ENCODE measurements at regions not wholly inside any gene's neighbourhood (a gene's known extent, or its start where the extent isn't known, plus 50 kb on each side); places are given as distances from the start of the nearest gene placed in this dataset.

DNA sequence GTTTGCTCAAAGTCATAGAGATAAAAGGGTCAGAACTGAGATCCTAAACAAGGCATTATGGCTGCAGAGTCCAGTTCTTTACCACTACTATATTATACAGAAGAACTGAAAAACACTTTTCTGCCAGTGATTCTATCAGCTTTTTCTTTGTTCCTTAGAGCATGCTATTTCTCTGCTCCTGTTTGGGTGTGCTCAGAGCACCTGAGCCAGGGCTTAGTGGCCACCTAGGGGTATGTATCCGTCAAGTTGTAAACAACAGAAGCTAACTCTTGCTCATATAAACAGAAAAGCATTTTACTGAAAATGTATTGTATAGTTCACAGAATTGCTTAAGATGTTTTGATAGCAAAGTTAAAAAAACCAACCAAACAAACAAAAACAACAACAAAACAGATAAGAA is 470.8 kb downstream of the SLC16A7 start:
- Histone ChIP-seq H3K4me1 (ENCODE audit: control insufficient read depth in 4 of 4, insufficient read depth in 4 of 4, low read length in 3 of 4) (no peaks in the 10 kb centered on the region), H3K4me3 (ENCODE audit: low read depth in 1 of 3, low read length in 3 of 3) (no peak overlapping the region), H3K9me3 (ENCODE audit: control insufficient read depth in 4 of 4, low read length in 3 of 4) (no peaks in the 10 kb centered on the region), H3K9ac (ENCODE audit: low read depth in 1 of 2, low read length in 2 of 2) (no peak overlapping the region), H3K27me3 (ENCODE audit: control insufficient read depth in 4 of 4, insufficient read depth in 4 of 4, low read length in 3 of 4) (no peaks in the 10 kb centered on the region), H3K36me3 (ENCODE audit: control insufficient read depth in 4 of 4, insufficient read depth in 3 of 4, low read depth in 1 of 4, low read length in 3 of 4) (no peaks in the 10 kb centered on the region), H3K27ac (ENCODE audit: low read depth in 1 of 2, low read length in 2 of 2) (no peak overlapping the region)
- no peak for TF ChIP-seq EGR1 (IDR thresholded peaks at IDR 0.05; ENCODE audit: low read depth in 2 of 2)
- TF ChIP-seq FOXA2 (IDR thresholded peaks at IDR 0.05): no peak
- TF ChIP-seq RXRA (IDR thresholded peaks at IDR 0.05): no peak
- TF ChIP-seq, protein P1, sequence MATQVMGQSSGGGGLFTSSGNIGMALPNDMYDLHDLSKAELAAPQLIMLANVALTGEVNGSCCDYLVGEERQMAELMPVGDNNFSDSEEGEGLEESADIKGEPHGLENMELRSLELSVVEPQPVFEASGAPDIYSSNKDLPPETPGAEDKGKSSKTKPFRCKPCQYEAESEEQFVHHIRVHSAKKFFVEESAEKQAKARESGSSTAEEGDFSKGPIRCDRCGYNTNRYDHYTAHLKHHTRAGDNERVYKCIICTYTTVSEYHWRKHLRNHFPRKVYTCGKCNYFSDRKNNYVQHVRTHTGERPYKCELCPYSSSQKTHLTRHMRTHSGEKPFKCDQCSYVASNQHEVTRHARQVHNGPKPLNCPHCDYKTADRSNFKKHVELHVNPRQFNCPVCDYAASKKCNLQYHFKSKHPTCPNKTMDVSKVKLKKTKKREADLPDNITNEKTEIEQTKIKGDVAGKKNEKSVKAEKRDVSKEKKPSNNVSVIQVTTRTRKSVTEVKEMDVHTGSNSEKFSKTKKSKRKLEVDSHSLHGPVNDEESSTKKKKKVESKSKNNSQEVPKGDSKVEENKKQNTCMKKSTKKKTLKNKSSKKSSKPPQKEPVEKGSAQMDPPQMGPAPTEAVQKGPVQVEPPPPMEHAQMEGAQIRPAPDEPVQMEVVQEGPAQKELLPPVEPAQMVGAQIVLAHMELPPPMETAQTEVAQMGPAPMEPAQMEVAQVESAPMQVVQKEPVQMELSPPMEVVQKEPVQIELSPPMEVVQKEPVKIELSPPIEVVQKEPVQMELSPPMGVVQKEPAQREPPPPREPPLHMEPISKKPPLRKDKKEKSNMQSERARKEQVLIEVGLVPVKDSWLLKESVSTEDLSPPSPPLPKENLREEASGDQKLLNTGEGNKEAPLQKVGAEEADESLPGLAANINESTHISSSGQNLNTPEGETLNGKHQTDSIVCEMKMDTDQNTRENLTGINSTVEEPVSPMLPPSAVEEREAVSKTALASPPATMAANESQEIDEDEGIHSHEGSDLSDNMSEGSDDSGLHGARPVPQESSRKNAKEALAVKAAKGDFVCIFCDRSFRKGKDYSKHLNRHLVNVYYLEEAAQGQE (IDR thresholded peaks at IDR 0.05): no peak
- no peak for TF ChIP-seq GABPA (IDR thresholded peaks at IDR 0.05 in 1 of 2, conservative IDR thresholded peaks at IDR 0.05 in 1 of 2)
- 62% methylated on average over 1 of the region's 1 CpG for WGBS
- DNase-seq (ENCODE audit: low spot score): no peak

DNA sequence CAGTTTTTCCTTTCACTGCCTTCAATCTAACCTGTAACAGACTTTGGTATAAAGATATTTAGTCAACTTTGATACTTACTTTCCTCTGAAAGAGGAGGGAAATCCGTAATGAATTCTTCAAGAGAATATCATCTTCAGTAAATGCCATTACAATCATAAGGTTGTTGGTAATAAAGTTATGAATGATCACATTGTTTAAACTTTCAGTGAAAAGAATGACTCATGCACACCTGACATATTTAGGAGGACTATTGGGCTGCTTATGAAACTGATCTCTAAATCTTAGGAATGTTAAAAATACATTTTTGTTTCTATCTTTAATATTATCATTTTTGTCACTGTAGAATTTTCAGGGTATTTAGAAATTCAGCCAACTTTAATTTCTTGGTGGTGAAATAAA is 474.7 kb downstream of the SLC16A7 start:
- Histone ChIP-seq H3K9me3 (ENCODE audit: control insufficient read depth in 4 of 4, low read length in 3 of 4) (no peaks in the 10 kb centered on the region), H3K27me3 (ENCODE audit: control insufficient read depth in 4 of 4, insufficient read depth in 4 of 4, low read length in 3 of 4) (no peaks in the 10 kb centered on the region), H3K36me3 (ENCODE audit: control insufficient read depth in 4 of 4, insufficient read depth in 3 of 4, low read depth in 1 of 4, low read length in 3 of 4) (no peaks in the 10 kb centered on the region), H3K9ac (ENCODE audit: low read depth in 1 of 2, low read length in 2 of 2) (no peak overlapping the region), H3K4me1 (ENCODE audit: control insufficient read depth in 4 of 4, insufficient read depth in 4 of 4, low read length in 3 of 4) (no peaks in the 10 kb centered on the region), H3K4me3 (ENCODE audit: low read depth in 1 of 3, low read length in 3 of 3) (no peak overlapping the region), H3K27ac (ENCODE audit: low read depth in 1 of 2, low read length in 2 of 2) (no peak overlapping the region)
- DNase-seq (ENCODE audit: low spot score): no peak
- WGBS: 67% methylated on average over 1 of the region's 1 CpG
- TF ChIP-seq JUND (IDR thresholded peaks at IDR 0.05): no peak
- TF ChIP-seq HNF4G (IDR thresholded peaks at IDR 0.05): no peak
- TF ChIP-seq, protein P2, sequence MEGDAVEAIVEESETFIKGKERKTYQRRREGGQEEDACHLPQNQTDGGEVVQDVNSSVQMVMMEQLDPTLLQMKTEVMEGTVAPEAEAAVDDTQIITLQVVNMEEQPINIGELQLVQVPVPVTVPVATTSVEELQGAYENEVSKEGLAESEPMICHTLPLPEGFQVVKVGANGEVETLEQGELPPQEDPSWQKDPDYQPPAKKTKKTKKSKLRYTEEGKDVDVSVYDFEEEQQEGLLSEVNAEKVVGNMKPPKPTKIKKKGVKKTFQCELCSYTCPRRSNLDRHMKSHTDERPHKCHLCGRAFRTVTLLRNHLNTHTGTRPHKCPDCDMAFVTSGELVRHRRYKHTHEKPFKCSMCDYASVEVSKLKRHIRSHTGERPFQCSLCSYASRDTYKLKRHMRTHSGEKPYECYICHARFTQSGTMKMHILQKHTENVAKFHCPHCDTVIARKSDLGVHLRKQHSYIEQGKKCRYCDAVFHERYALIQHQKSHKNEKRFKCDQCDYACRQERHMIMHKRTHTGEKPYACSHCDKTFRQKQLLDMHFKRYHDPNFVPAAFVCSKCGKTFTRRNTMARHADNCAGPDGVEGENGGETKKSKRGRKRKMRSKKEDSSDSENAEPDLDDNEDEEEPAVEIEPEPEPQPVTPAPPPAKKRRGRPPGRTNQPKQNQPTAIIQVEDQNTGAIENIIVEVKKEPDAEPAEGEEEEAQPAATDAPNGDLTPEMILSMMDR (IDR thresholded peaks at IDR 0.05; ENCODE audit: low read depth, low read length, missing input control): no peak

DNA sequence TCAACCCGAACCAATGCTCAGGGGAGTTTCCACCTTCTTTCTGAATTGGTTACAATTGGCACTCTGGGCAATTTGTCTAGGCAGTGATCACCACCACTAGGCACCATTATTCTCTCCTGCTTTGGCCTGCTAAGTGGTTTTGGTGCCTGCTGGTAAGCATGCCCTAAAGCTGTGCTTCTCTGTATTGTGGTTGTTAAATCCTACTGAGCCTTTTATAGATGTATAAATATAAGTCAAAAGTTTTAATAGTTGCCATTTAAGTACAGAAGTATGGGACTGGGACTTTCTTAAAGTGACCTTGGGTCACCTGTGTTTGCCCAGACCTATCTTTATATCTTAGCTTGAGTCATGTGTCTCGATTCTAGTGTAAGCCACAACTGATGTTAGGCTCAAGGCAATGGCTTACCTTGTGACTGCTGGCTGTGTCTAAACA is 475.9 kb downstream of the SLC16A7 start:
- no peaks in the 10 kb centered on the region for H3K9me3 ChIP-seq (ENCODE audit: control insufficient read depth in 4 of 4, low read length in 3 of 4)
- H3K27ac ChIP-seq (ENCODE audit: low read depth in 1 of 2, low read length in 2 of 2): no peak overlapping the region
- no peaks in the 10 kb centered on the region for H3K36me3 ChIP-seq (ENCODE audit: control insufficient read depth in 4 of 4, insufficient read depth in 3 of 4, low read depth in 1 of 4, low read length in 3 of 4)
- DNase-seq (ENCODE audit: low spot score): no peak
- H3K27me3 ChIP-seq (ENCODE audit: control insufficient read depth in 4 of 4, insufficient read depth in 4 of 4, low read length in 3 of 4): no peaks in the 10 kb centered on the region
- WGBS: 65% methylated on average over 2 of the region's 2 CpGs
- TF ChIP-seq, protein P3, sequence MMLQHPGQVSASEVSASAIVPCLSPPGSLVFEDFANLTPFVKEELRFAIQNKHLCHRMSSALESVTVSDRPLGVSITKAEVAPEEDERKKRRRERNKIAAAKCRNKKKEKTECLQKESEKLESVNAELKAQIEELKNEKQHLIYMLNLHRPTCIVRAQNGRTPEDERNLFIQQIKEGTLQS (IDR thresholded peaks at IDR 0.05): no peak
- TF ChIP-seq, protein P4, sequence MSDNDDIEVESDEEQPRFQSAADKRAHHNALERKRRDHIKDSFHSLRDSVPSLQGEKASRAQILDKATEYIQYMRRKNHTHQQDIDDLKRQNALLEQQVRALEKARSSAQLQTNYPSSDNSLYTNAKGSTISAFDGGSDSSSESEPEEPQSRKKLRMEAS (IDR thresholded peaks at IDR 0.05): no peak
- TF ChIP-seq HNF4A (conservative IDR thresholded peaks at IDR 0.05): no peak
- TF ChIP-seq GABPA (IDR thresholded peaks at IDR 0.05 in 1 of 2, conservative IDR thresholded peaks at IDR 0.05 in 1 of 2): no peak
- TF ChIP-seq NR2F2 (IDR thresholded peaks at IDR 0.05): no peak
- no peak for TF ChIP-seq FOXA1 (IDR thresholded peaks at IDR 0.05)
- TF ChIP-seq TAF1 (conservative IDR thresholded peaks at IDR 0.05): no peak
- TF ChIP-seq HNF4G (IDR thresholded peaks at IDR 0.05): no peak
- no peak for TF ChIP-seq SP1 (IDR thresholded peaks at IDR 0.05)
- TF ChIP-seq RAD21 (IDR thresholded peaks at IDR 0.05): no peak
- TF ChIP-seq EGR1 (IDR thresholded peaks at IDR 0.05; ENCODE audit: low read depth in 2 of 2): no peak
- no peak for TF ChIP-seq YY1 (IDR thresholded peaks at IDR 0.05)
- TF ChIP-seq RXRA (IDR thresholded peaks at IDR 0.05): no peak
- TF ChIP-seq, protein P1 (IDR thresholded peaks at IDR 0.05): no peak
- H3K9ac ChIP-seq (ENCODE audit: low read depth in 1 of 2, low read length in 2 of 2): no peak overlapping the region
- H3K4me3 ChIP-seq (ENCODE audit: low read depth in 1 of 3, low read length in 3 of 3): no peak overlapping the region
- H3K4me1 ChIP-seq (ENCODE audit: control insufficient read depth in 4 of 4, insufficient read depth in 4 of 4, low read length in 3 of 4): no peaks in the 10 kb centered on the region
